ENCODE measurements at regions not wholly inside any gene's neighbourhood (a gene's known extent, or its start where the extent isn't known, plus 50 kb on each side); places are given as distances from the start of the nearest gene placed in this dataset.

GRCh38 chr13:64778002-64778401, 2452.1 kb downstream of the PCDH9 start:
- SMC1A ChIA-PET (ENCODE audit: uncharacterized antibody, unreplicated experiment) = no interaction called here
- Histone ChIP-seq H3K9ac (ENCODE audit: control insufficient read depth, insufficient read depth, low read length) (no peak overlapping the region), H3K27me3 (replicated peaks in 1 of 2; ENCODE audit: control insufficient read depth in 2 of 2, insufficient read depth in 2 of 2, low read length in 1 of 2) (no peaks in the 10 kb centered on the region), H3K79me2 (ENCODE audit: control insufficient read depth, insufficient read depth, low read length) (no peaks in the 10 kb centered on the region), H3K4me1 (ENCODE audit: control insufficient read depth, insufficient read depth, low read length) (no peaks in the 10 kb centered on the region), H4K20me1 (ENCODE audit: control insufficient read depth, insufficient read depth) (no peaks in the 10 kb centered on the region), H3K9me3 (replicated peaks; ENCODE audit: control insufficient read depth, insufficient read depth, low read length) (no peaks in the 10 kb centered on the region), H3K4me2 (ENCODE audit: control insufficient read depth, insufficient read depth) (no peak overlapping the region), H2AFZ (ENCODE audit: control insufficient read depth, low read depth, low read length) (no peak overlapping the region), H3K27ac (ENCODE audit: control insufficient read depth, insufficient read depth) (no peak overlapping the region), H3K4me3 (no peak overlapping the region), H3K36me3 (ENCODE audit: control insufficient read depth in 2 of 2, insufficient read depth in 2 of 2, low read length in 1 of 2) (no peaks in the 10 kb centered on the region)
- no peak for TF ChIP-seq JUND (IDR thresholded peaks at IDR 0.05; ENCODE audit: low read depth, low read length)
- TF ChIP-seq MYC (IDR thresholded peaks at IDR 0.05; ENCODE audit: insufficient read depth, insufficient read length, insufficient replicate concordance, low read length, severe bottlenecking) = no peak
- TF ChIP-seq ZBED1 (IDR thresholded peaks at IDR 0.05; ENCODE audit: borderline replicate concordance) = no peak
- no peak for TF ChIP-seq POLR2A (IDR thresholded peaks at IDR 0.05; ENCODE audit: low read depth, low read length)
- no peak for TF ChIP-seq HDAC2 (IDR thresholded peaks at IDR 0.05)
- no peak for TF ChIP-seq KAT2A (conservative IDR thresholded peaks at IDR 0.05; ENCODE audit: control insufficient read depth, low read depth, low read length)
- TF ChIP-seq SUPT20H (IDR thresholded peaks at IDR 0.05; ENCODE audit: borderline replicate concordance, control insufficient read depth, low read depth, low read length) = no peak
- TF ChIP-seq, protein P1, sequence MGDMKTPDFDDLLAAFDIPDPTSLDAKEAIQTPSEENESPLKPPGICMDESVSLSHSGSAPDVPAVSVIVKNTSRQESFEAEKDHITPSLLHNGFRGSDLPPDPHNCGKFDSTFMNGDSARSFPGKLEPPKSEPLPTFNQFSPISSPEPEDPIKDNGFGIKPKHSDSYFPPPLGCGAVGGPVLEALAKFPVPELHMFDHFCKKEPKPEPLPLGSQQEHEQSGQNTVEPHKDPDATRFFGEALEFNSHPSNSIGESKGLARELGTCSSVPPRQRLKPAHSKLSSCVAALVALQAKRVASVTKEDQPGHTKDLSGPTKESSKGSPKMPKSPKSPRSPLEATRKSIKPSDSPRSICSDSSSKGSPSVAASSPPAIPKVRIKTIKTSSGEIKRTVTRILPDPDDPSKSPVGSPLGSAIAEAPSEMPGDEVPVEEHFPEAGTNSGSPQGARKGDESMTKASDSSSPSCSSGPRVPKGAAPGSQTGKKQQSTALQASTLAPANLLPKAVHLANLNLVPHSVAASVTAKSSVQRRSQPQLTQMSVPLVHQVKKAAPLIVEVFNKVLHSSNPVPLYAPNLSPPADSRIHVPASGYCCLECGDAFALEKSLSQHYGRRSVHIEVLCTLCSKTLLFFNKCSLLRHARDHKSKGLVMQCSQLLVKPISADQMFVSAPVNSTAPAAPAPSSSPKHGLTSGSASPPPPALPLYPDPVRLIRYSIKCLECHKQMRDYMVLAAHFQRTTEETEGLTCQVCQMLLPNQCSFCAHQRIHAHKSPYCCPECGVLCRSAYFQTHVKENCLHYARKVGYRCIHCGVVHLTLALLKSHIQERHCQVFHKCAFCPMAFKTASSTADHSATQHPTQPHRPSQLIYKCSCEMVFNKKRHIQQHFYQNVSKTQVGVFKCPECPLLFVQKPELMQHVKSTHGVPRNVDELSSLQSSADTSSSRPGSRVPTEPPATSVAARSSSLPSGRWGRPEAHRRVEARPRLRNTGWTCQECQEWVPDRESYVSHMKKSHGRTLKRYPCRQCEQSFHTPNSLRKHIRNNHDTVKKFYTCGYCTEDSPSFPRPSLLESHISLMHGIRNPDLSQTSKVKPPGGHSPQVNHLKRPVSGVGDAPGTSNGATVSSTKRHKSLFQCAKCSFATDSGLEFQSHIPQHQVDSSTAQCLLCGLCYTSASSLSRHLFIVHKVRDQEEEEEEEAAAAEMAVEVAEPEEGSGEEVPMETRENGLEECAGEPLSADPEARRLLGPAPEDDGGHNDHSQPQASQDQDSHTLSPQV (IDR thresholded peaks at IDR 0.05) = no peak
- no peak for TF ChIP-seq ZZZ3 (IDR thresholded peaks at IDR 0.05; ENCODE audit: control insufficient read depth, insufficient read length, low read depth)
- no peak for TF ChIP-seq TARDBP (IDR thresholded peaks at IDR 0.05; ENCODE audit: borderline replicate concordance)
- no peak for TF ChIP-seq EZH2 (IDR thresholded peaks at IDR 0.05; ENCODE audit: borderline replicate concordance, control insufficient read depth, low read depth, low read length)
- TF ChIP-seq CEBPZ (IDR thresholded peaks at IDR 0.05; ENCODE audit: low read depth, low read length) = no peak
- CTCF ChIA-PET = no interaction called here
- RAD21 ChIA-PET (ENCODE audit: unreplicated experiment) = no interaction called here
- intact Hi-C loops (cut with micrococcal nuclease; ENCODE audit: unreplicated experiment) (no loop called here), in situ Hi-C loops (cut with MboI) (loop anchor here (10.0 kb wide), 1 partner anchor 63 kb away; no protein-coding TSS in a partner anchor)
- 38% methylated on average over 1 of the region's 1 CpG for WGBS (ENCODE audit: insufficient coverage, insufficient replicate concordance, low lambda C conversion rate, missing lambda C conversion rate)
- POLR2A ChIA-PET = no interaction called here
- DNase-seq (ENCODE audit: low read depth, low spot score) = no peak
- no peak for FAIRE-seq
- no peak for ATAC-seq
- BruUV-seq (replicated peaks) = no TSS peak
